Myocyte (in vitro differentiated cells): ENCODE measurements at regions not wholly inside any gene's neighbourhood (a gene's known extent, or its start where the extent isn't known, plus 50 kb on each side); places are given as distances from the start of the nearest gene placed in this dataset.

Experiments
- DNase-seq: peaks from one replicate; pipeline ENCODE4 v3.0.0-alpha.2; 2012; ENCODE audit warnings: low read depth

DNA sequence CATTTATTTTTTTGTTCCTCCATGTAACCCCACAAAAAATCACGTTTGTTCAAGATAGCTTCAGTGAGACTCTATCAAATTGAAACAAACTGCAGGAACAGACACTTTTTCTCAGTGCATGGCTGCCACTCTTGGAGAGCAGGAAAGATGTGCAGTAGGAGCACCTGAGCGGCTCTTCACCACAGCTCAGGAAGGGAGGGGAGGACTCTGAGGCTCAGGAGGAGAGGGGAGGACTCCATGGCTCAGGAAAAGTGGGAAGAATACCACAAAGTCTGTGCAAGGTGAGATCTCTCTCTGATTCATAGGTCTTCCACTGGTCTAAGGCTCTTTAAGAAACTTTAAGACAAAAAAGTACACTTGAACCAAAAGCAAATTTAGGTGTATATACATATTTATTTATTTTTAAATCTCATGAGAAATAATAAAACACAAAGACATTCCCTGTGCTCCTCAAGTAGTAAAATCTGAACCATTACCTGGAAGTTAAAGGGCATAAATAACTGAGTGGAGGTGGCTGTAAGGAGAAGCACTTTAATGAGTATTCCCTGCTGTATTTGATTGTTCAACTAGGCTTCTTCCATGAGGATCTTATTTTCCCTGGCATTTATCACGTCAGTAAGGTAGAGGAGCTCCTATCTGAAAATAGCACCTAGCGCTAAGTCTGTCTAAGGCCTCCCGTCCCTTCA lies 69.2 kb upstream of the CCN6 start:
- no peak for DNase-seq

- peak; percentile 70 for DNase-seq
Observed at GRCh38 chr6:111985202-111985731, 68.6 kb upstream of the CCN6 start.

DNA sequence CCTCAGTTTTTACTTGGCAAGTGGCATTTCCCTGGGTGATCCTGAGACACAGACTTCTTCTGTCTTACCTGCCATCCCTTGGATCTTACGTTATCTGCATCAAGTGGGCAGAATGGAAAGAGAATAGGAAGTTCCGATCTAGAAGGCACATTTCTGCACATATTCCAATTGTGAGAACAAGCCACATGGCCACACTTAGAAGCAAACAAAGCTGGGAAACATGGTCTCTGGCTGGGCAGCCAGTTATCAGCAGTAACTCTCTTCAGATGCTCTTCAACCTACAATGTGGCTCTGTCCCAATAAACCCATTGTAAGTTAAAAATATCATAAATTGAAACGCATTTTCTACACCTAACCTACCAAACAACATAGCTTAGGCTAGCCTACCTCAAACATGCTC lies 67.3 kb upstream of the CCN6 start:
- no peak for DNase-seq

DNA sequence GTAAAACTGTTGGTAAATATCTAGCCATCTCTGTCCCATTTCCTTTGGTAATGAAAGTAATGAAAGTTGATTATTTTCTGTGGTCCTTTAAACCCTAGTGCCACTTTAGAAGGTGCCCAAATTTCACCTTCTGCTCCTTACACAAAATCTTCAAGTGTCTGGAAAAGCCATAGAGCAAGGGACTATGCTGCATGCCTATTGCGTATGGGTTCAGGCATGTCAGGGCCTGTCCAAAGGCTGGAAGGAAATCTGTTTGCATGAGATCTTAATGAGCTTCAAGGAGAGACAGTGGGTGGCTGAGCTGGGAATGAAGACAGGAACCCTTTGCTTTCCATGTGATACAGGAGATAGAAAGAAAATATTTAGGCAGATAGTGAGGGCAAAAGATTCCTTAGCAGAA lies 66.6 kb upstream of the CCN6 start:
- DNase-seq = peak; percentile 47

- DNase-seq = no peak
Observed at GRCh38 chr6:111988926-111989325, 65.0 kb upstream of the CCN6 start.

- no peak for DNase-seq
Observed at GRCh38 chr6:111989743-111990142, 64.2 kb upstream of the CCN6 start.

GRCh38 chr6:111990214-111990613 lies 63.7 kb upstream of the CCN6 start:
- DNase-seq = no peak

DNA sequence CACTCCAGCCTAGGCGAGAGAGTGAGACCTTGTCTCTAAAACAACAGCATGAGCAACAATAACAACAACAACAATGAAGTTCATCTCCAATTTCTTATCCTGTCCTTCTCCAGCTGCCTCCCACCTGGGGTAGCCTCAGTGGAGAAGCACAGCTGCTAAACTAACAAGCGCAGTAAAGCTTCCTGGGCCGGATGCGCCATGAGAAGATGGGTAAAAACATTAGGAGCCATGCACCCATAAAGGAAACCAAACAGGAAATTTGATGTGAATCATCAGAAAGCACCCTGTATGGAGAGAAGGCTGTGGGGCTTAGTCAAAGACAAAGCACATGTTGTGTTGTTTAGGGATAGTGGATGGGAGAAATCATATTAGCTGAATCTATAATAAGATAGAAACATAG lies 61.1 kb upstream of the CCN6 start:
- DNase-seq = no peak

- no peak for DNase-seq
Observed at GRCh38 chr6:111993342-111993741, 60.6 kb upstream of the CCN6 start.

- no peak for DNase-seq
Observed at GRCh38 chr6:111994791-111995190, 59.1 kb upstream of the CCN6 start.

- peak; percentile 74 for DNase-seq
Observed at GRCh38 chr6:111995404-111995803, 58.5 kb upstream of the CCN6 start.

DNA sequence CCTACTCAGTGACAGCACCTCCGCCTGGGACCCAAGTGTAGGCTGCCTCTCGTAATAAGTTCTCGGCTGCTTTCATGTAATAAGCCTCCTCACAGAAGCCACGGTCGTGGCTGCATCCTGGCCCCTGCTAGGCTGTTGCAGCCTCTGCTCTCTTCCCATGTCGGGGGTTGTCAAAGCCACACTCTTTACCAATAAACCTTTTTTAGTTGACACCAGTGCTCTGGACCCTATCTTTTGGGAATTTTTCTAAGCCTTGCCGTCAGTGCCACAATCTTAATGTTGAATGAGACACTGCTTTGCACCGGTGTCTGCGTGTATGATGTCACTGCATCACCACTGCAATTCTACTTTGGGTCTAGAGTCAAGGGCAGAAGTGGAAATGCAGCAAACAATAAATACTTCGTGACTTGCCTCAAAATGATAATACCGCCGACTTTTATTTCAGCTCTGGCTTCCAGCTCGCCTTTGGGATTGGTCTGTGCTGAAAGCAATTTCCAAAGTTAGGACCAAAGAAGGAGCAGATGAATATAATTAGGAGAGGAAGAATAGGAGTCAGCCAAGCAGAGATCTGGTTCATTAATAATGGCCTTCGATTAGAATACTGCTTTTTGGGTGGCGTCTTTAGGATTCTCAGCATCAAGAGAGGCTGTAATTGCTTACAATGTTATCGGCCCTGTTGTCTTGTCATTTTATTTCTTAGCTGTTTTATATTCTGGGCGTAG lies 57.6 kb upstream of the CCN6 start:
- no peak for DNase-seq

DNA sequence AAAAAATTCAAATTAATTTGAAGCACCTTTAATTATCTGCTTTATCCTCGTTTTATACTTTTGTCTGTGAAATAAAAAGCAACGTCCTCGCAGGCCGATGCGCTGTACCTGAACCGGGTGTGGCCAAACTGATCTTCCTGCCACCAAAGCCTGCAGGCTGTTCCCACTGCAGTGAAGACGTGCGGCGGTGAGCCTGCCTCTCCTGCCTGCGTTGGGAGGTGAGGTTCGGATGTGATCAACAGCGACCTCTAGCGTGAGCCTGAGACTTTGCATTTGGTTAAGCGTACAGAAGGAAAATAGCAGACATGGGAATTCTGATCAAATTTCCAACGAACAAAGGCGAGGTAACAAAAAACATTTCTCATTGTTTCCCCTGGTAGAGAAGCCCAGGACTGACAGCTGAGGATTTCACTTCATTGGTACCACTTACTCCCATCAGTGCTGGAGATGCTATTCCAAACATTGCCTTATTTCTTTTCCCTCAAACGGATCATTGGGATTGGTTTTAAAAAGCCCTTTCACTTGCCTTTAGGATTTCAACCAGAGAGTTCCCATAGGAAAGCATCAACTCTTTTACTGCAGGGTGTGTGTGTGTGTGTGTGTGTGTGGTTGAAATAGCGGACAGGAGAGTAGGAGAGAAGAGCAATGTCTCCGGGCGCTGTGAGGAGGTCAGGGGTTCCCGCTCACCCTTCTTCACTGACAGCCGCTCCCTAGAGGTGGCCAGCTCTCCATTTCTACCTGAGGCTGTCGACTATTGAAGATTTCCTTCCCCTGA lies 56.6 kb upstream of the CCN6 start:
- peak; percentile 78 for DNase-seq

- no peak for DNase-seq
Observed at GRCh38 chr6:111997853-111998208, 56.1 kb upstream of the CCN6 start.

- no peak for DNase-seq
Observed at GRCh38 chr6:112002307-112002706, 51.6 kb upstream of the CCN6 start.
